Endothelial cell of umbilical vein (primary cell): ENCODE measurements at regions not wholly inside any gene's neighbourhood (a gene's known extent, or its start where the extent isn't known, plus 50 kb on each side); places are given as distances from the start of the nearest gene placed in this dataset.

Experiments
- BruUV-seq: library from RNA; stranded (reverse); fragments of 400-500 nt; replicated peaks from 2 replicates; lab custom pipeline; 2021; lab: Mats Ljungman, UMichigan
- CTCF ChIA-PET: fragments of 300-600, 350-600 bp; sonication (Branson Sonifier 250); formaldehyde crosslinking; loops from one replicate; lab custom pipeline; 2021; ENCODE audit warnings: antibody characterized with exemption, inconsistent platforms; lab: Charles Lee
- POLR2A ChIA-PET: fragments of 300-600, 350-600 bp; sonication (Branson Sonifier 250); formaldehyde crosslinking; loops from one replicate; lab custom pipeline; 2021; ENCODE audit warnings: antibody characterized with exemption, inconsistent platforms; lab: Charles Lee
- DNase-seq: peaks from one replicate; pipeline ENCODE4 v3.0.0-alpha.2; 2011; ENCODE audit warnings: low read depth, low spot score
- FAIRE-seq: peaks from 2 replicates; lab custom pipeline; 2011; peaks lifted over from hg19 to GRCh38; lab: Jason Lieb, UNC
- H2AFZ ChIP-seq: 2 replicates; pipeline ENCODE4 v1.6.0; 2012; ENCODE audit warnings: low read depth, low read length, control low read depth, inconsistent platforms
- H3K27ac ChIP-seq: 2 replicates; pipeline ENCODE4 v1.5.1; 2011; ENCODE audit warnings: low read depth, mild to moderate bottlenecking, control low read depth, low read length, moderate library complexity; ENCODE audit not compliant: insufficient read depth
- H3K27me3 ChIP-seq, 2 experiments: 2 replicates each; pipeline versions ENCODE4 v1.6.0 to v1.6.1; 2011; ENCODE audit warnings: low read length in 2 of 2, mixed read lengths in 1 of 2; ENCODE audit not compliant: control insufficient read depth in 2 of 2, insufficient read depth in 2 of 2
- H3K36me3 ChIP-seq, 2 experiments: 2 replicates in 1 of 2; 3 replicates in 1 of 2; pipeline ENCODE4 v1.5.1; 2011; ENCODE audit warnings: low read length in 2 of 2, mild to moderate bottlenecking in 1 of 2, moderate library complexity in 1 of 2; ENCODE audit not compliant: control insufficient read depth in 2 of 2, insufficient read depth in 2 of 2; ENCODE audit errors: extremely low read depth in 1 of 2
- H3K4me1 ChIP-seq: 3 replicates; pipeline ENCODE4 v1.5.1; 2011; ENCODE audit warnings: mild to moderate bottlenecking, low read length; ENCODE audit not compliant: control insufficient read depth, insufficient read depth; ENCODE audit errors: extremely low read depth
- H3K4me2 ChIP-seq: 2 replicates; pipeline ENCODE4 v1.6.1; 2011; ENCODE audit warnings: low read length, control low read depth, mixed read lengths; ENCODE audit not compliant: insufficient read depth
- H3K4me3 ChIP-seq, 3 experiments: fragments of 200-600 bp in 1 of 3; sonication (generic), shearing (Covaris generic) in 1 of 3; replicated peaks in 1 of 3; 2 replicates each; pipeline ENCODE4 v1.5.1; 2011 to 2016; ENCODE audit warnings: control low read depth in 3 of 3, low read length in 3 of 3, mild to moderate bottlenecking in 2 of 3, inconsistent platforms in 1 of 3, low read depth in 1 of 3, moderate library complexity in 1 of 3; ENCODE audit not compliant: insufficient read depth in 1 of 3
- H3K79me2 ChIP-seq: 2 replicates; pipeline ENCODE4 v1.6.0; 2012; ENCODE audit warnings: low read length, inconsistent platforms; ENCODE audit not compliant: control insufficient read depth, insufficient read depth
- H3K9ac ChIP-seq: replicated peaks from 2 replicates; pipeline ENCODE3; 2011; ENCODE audit warnings: low read length, control low read depth; ENCODE audit not compliant: insufficient read depth; ENCODE audit errors: extremely low read depth
- H3K9me1 ChIP-seq: replicated peaks from 3 replicates; pipeline ENCODE4 v1.6.0; 2011; ENCODE audit warnings: mild to moderate bottlenecking, low read length; ENCODE audit not compliant: control insufficient read depth, insufficient read depth; ENCODE audit errors: extremely low read depth
- H3K9me3 ChIP-seq: replicated peaks from 2 replicates; pipeline ENCODE4 v1.5.1; 2012; ENCODE audit warnings: low read length, inconsistent platforms; ENCODE audit not compliant: control insufficient read depth, insufficient read depth
- H4K20me1 ChIP-seq: replicated peaks from 2 replicates; pipeline ENCODE3; 2011; ENCODE audit warnings: mild to moderate bottlenecking, low read length; ENCODE audit not compliant: control insufficient read depth, insufficient read depth; ENCODE audit errors: extremely low read depth
- CTCF ChIP-seq, 2 donors: IDR thresholded peaks; 1 replicate in 1 of 2; 2 replicates in 1 of 2; pipeline ENCODE4 v1.5.1; 2011; ENCODE audit warnings: low read length in 2 of 2, mild to moderate bottlenecking in 2 of 2, moderate library complexity in 2 of 2, control low read depth in 1 of 2, inconsistent platforms in 1 of 2, low read depth in 1 of 2; ENCODE audit not compliant: insufficient read depth in 1 of 2; ENCODE audit errors: extremely low read depth in 1 of 2
- EZH2 ChIP-seq: IDR thresholded peaks from 2 replicates; pipeline ENCODE4 v1.6.1; 2012; ENCODE audit warnings: borderline replicate concordance, low read depth, mild to moderate bottlenecking, moderate library complexity, low read length, inconsistent platforms; ENCODE audit not compliant: severe bottlenecking
- FOS ChIP-seq: IDR thresholded peaks from 2 replicates; pipeline ENCODE4 v1.6.1; 2011; ENCODE audit warnings: mild to moderate bottlenecking, low read length, moderate library complexity, borderline replicate concordance; ENCODE audit not compliant: insufficient read depth
- GATA2 ChIP-seq: IDR thresholded peaks from 2 replicates; pipeline ENCODE4 v1.7.0; 2011; ENCODE audit warnings: low read depth, mild to moderate bottlenecking, moderate library complexity, mixed read lengths, low read length; ENCODE audit not compliant: insufficient read length, insufficient read depth
- JUN ChIP-seq: IDR thresholded peaks from 2 replicates; pipeline ENCODE4 v1.6.1; 2011; ENCODE audit warnings: borderline replicate concordance, low read depth; ENCODE audit not compliant: insufficient read length, insufficient read depth
- MAX ChIP-seq: IDR thresholded peaks from 2 replicates; pipeline ENCODE4 v1.6.1; 2011; ENCODE audit not compliant: insufficient read depth, insufficient read length
- MYC ChIP-seq: IDR thresholded peaks from one replicate; pipeline ENCODE4 v1.6.1; 2011; ENCODE audit warnings: mild to moderate bottlenecking, low read depth, low read length
- POLR2A ChIP-seq: IDR thresholded peaks from 2 replicates; pipeline ENCODE4 v1.6.1; 2012; ENCODE audit warnings: low read depth, mild to moderate bottlenecking, control low read depth, low read length
- POLR2AphosphoS5 ChIP-seq: IDR thresholded peaks from 2 replicates; pipeline ENCODE4 v1.6.1; 2012; ENCODE audit warnings: low read depth, mild to moderate bottlenecking, control low read depth, low read length, moderate library complexity; ENCODE audit not compliant: insufficient read depth
- dilution Hi-C: fragments of 300-500 bp; cut with MboI; formaldehyde crosslinking; loops from one replicate; pipeline ENCODE4 v1.15.0; 2019; ENCODE audit warnings: low sequenced_read_pairs; ENCODE audit not compliant: extremely low pct_ligation_motif_present
- intact Hi-C: fragments of 100-400 bp; cut with micrococcal nuclease; formaldehyde crosslinking; loops from one replicate; pipeline ENCODE4 v1.10.0; 2022

DNA sequence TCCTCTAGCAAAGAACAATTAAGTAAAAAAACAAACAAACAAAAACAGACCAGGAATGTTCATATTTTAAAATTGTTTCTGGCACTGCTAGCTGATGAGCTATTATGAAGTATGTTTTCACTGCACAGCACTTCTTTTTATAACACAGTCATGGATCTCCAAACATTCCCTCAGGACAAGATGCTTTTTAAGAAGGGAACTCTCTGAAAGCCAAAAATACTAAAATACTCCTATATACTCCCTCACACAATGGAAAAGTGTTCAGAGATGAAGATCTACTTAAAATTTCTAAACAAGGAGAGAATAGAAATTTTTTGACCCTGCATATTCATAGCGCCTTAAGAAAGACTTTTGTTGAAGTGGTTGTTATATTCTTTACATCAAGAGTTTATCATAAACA, 926.8 kb downstream of the DIAPH3 start:
- CTCF ChIA-PET, result interaction anchor here (1.2 kb wide), 1 partner anchor 13 kb away, joined by 3 read pairs; no protein-coding TSS in a partner anchor

More for the DNA sequence above, 926.8 kb downstream of the DIAPH3 start:
- intact Hi-C loops (no loop called here), dilution Hi-C loops (no loop called here)
- TF ChIP-seq POLR2AphosphoS5 (no peak), GATA2 (no peak), EZH2 (no peak), MAX (no peak), JUN (no peak), FOS (no peak), POLR2A (no peak), MYC (no peak), CTCF (IDR thresholded peaks at IDR 0.05; ENCODE audit: extremely low read depth in 1 of 2, insufficient read depth in 1 of 2, low read depth in 1 of 2, low read length in 2 of 2) (no peak)
- DNase-seq (no peak), FAIRE-seq (no peak)
- Histone ChIP-seq H3K4me3 (no peak overlapping the region), H3K9me3 (no peaks in the 10 kb centered on the region), H3K4me1 (no peaks in the 10 kb centered on the region), H3K79me2 (no peaks in the 10 kb centered on the region), H3K9ac (no peak overlapping the region), H3K36me3 (no peaks in the 10 kb centered on the region), H3K9me1 (no peaks in the 10 kb centered on the region), H4K20me1 (no peaks in the 10 kb centered on the region), H2AFZ (no peak overlapping the region), H3K4me2 (no peak overlapping the region), H3K27me3 (no peaks in the 10 kb centered on the region), H3K27ac (no peak overlapping the region)
- POLR2A ChIA-PET, result no interaction called here
- BruUV-seq, result no TSS peak
